ENCODE measurements at regions not wholly inside any gene's neighbourhood (a gene's known extent, or its start where the extent isn't known, plus 50 kb on each side); places are given as distances from the start of the nearest gene placed in this dataset.

DNA sequence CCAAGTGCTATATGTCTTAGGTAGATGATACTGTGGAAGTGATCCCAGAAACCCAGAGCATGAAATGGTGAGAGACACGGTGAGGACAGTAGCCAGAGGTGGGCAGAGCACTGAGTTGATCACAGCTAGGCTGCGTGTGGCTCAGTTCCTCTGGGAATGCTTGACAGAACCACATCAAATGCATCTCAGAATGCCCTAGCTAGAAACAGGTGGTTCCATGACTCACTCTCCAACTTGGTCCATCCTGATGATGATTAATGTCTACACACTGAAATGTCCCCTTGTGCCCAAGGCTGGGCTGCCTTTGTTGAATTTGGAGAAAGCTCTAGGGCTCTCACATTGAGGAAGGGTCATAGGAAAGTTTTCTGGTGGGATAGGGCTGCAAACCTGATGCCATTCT is 113.6 kb downstream of the ZNF518B start:
- CTCF ChIA-PET = no interaction called here
- no peak overlapping the region for H3K9ac ChIP-seq (ENCODE audit: control insufficient read depth, insufficient read depth, low read length)
- 7% methylated on average over 2 of the region's 2 CpGs for WGBS (ENCODE audit: insufficient coverage, insufficient replicate concordance, low lambda C conversion rate, missing lambda C conversion rate)
- DNase-seq (ENCODE audit: low read depth, low spot score) (no peak), ATAC-seq (no peak), FAIRE-seq (no peak)
- H3K9me3 ChIP-seq (replicated peaks; ENCODE audit: control insufficient read depth, insufficient read depth, low read length) = no peaks in the 10 kb centered on the region
- SMC1A ChIA-PET (ENCODE audit: uncharacterized antibody, unreplicated experiment) = no interaction called here
- no TSS peak for BruUV-seq (replicated peaks)
- H3K36me3 ChIP-seq (ENCODE audit: control insufficient read depth in 2 of 2, insufficient read depth in 2 of 2, low read length in 1 of 2) = no peaks in the 10 kb centered on the region
- intact Hi-C loops (cut with micrococcal nuclease; ENCODE audit: unreplicated experiment) (no loop called here), in situ Hi-C loops (cut with MboI) (no loop called here)
- RAD21 ChIA-PET (ENCODE audit: unreplicated experiment) = no interaction called here
- H2AFZ ChIP-seq (ENCODE audit: control insufficient read depth, low read depth, low read length) = no peak overlapping the region
- H3K4me1 ChIP-seq (ENCODE audit: control insufficient read depth, insufficient read depth, low read length) = no peaks in the 10 kb centered on the region
- H3K79me2 ChIP-seq (ENCODE audit: control insufficient read depth, insufficient read depth, low read length) = no peaks in the 10 kb centered on the region
- H3K4me3 ChIP-seq = no peak overlapping the region
- no peak overlapping the region for H3K27ac ChIP-seq (ENCODE audit: control insufficient read depth, insufficient read depth)
- TF ChIP-seq, protein P1, sequence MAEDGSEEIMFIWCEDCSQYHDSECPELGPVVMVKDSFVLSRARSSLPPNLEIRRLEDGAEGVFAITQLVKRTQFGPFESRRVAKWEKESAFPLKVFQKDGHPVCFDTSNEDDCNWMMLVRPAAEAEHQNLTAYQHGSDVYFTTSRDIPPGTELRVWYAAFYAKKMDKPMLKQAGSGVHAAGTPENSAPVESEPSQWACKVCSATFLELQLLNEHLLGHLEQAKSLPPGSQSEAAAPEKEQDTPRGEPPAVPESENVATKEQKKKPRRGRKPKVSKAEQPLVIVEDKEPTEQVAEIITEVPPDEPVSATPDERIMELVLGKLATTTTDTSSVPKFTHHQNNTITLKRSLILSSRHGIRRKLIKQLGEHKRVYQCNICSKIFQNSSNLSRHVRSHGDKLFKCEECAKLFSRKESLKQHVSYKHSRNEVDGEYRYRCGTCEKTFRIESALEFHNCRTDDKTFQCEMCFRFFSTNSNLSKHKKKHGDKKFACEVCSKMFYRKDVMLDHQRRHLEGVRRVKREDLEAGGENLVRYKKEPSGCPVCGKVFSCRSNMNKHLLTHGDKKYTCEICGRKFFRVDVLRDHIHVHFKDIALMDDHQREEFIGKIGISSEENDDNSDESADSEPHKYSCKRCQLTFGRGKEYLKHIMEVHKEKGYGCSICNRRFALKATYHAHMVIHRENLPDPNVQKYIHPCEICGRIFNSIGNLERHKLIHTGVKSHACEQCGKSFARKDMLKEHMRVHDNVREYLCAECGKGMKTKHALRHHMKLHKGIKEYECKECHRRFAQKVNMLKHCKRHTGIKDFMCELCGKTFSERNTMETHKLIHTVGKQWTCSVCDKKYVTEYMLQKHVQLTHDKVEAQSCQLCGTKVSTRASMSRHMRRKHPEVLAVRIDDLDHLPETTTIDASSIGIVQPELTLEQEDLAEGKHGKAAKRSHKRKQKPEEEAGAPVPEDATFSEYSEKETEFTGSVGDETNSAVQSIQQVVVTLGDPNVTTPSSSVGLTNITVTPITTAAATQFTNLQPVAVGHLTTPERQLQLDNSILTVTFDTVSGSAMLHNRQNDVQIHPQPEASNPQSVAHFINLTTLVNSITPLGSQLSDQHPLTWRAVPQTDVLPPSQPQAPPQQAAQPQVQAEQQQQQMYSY (CRISPR knock-in tag; IDR thresholded peaks at IDR 0.05) = no peak
- TF ChIP-seq RAD51 (IDR thresholded peaks at IDR 0.05) (no peak), ZNF384 (IDR thresholded peaks at IDR 0.05; ENCODE audit: borderline replicate concordance, low read depth, low read length) (no peak), FOXK2 (IDR thresholded peaks at IDR 0.05) (no peak)
- TF ChIP-seq, protein P2, sequence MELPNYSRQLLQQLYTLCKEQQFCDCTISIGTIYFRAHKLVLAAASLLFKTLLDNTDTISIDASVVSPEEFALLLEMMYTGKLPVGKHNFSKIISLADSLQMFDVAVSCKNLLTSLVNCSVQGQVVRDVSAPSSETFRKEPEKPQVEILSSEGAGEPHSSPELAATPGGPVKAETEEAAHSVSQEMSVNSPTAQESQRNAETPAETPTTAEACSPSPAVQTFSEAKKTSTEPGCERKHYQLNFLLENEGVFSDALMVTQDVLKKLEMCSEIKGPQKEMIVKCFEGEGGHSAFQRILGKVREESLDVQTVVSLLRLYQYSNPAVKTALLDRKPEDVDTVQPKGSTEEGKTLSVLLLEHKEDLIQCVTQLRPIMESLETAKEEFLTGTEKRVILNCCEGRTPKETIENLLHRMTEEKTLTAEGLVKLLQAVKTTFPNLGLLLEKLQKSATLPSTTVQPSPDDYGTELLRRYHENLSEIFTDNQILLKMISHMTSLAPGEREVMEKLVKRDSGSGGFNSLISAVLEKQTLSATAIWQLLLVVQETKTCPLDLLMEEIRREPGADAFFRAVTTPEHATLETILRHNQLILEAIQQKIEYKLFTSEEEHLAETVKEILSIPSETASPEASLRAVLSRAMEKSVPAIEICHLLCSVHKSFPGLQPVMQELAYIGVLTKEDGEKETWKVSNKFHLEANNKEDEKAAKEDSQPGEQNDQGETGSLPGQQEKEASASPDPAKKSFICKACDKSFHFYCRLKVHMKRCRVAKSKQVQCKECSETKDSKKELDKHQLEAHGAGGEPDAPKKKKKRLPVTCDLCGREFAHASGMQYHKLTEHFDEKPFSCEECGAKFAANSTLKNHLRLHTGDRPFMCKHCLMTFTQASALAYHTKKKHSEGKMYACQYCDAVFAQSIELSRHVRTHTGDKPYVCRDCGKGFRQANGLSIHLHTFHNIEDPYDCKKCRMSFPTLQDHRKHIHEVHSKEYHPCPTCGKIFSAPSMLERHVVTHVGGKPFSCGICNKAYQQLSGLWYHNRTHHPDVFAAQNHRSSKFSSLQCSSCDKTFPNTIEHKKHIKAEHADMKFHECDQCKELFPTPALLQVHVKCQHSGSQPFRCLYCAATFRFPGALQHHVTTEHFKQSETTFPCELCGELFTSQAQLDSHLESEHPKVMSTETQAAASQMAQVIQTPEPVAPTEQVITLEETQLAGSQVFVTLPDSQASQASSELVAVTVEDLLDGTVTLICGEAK (IDR thresholded peaks at IDR 0.05; ENCODE audit: borderline replicate concordance) = no peak
- TF ChIP-seq, protein P3, sequence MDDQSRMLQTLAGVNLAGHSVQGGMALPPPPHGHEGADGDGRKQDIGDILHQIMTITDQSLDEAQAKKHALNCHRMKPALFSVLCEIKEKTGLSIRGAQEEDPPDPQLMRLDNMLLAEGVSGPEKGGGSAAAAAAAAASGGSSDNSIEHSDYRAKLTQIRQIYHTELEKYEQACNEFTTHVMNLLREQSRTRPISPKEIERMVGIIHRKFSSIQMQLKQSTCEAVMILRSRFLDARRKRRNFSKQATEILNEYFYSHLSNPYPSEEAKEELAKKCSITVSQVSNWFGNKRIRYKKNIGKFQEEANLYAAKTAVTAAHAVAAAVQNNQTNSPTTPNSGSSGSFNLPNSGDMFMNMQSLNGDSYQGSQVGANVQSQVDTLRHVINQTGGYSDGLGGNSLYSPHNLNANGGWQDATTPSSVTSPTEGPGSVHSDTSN (IDR thresholded peaks at IDR 0.05; ENCODE audit: insufficient replicate concordance, low read depth, low read length) = no peak
- no peaks in the 10 kb centered on the region for H4K20me1 ChIP-seq (ENCODE audit: control insufficient read depth, insufficient read depth)
- POLR2A ChIA-PET = no interaction called here
- H3K4me2 ChIP-seq (ENCODE audit: control insufficient read depth, insufficient read depth) = no peak overlapping the region
- H3K27me3 ChIP-seq (replicated peaks in 1 of 2; ENCODE audit: control insufficient read depth in 2 of 2, insufficient read depth in 2 of 2, low read length in 1 of 2) = no peaks in the 10 kb centered on the region
